ENCODE measurements at regions not wholly inside any gene's neighbourhood (a gene's known extent, or its start where the extent isn't known, plus 50 kb on each side); places are given as distances from the start of the nearest gene placed in this dataset.

DNA sequence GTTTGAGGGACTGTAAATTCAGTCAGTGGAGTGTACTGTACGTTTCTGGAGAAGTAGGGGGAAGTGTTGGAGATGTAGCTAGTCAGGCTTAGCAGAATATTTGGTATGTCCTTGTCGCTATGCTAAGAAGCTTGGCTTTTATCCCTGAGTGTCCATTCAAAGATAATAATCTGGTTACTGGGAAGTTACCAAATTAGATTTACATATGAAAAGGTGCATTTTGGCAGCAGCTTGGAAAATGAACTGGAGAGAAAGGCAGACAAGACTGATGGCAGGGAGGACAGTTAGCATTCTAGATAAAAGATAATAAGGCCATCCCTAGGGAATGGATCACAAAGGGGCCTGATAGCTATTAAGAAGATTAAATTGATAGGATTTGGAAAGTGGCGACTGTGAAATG lies 58.7 kb downstream of the P2RY1 start (continued):
- TF ChIP-seq, protein P1, sequence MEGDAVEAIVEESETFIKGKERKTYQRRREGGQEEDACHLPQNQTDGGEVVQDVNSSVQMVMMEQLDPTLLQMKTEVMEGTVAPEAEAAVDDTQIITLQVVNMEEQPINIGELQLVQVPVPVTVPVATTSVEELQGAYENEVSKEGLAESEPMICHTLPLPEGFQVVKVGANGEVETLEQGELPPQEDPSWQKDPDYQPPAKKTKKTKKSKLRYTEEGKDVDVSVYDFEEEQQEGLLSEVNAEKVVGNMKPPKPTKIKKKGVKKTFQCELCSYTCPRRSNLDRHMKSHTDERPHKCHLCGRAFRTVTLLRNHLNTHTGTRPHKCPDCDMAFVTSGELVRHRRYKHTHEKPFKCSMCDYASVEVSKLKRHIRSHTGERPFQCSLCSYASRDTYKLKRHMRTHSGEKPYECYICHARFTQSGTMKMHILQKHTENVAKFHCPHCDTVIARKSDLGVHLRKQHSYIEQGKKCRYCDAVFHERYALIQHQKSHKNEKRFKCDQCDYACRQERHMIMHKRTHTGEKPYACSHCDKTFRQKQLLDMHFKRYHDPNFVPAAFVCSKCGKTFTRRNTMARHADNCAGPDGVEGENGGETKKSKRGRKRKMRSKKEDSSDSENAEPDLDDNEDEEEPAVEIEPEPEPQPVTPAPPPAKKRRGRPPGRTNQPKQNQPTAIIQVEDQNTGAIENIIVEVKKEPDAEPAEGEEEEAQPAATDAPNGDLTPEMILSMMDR (conservative IDR thresholded peaks at IDR 0.05; ENCODE audit: low read depth in 2 of 2): no peak
- TF ChIP-seq EZH2phosphoT487 (IDR thresholded peaks at IDR 0.05; ENCODE audit: unreplicated experiment) (no peak), ZNF331 (CRISPR knock-in tag; IDR thresholded peaks at IDR 0.05; ENCODE audit: low read depth) (no peak), STAT1 (IDR thresholded peaks at IDR 0.05; ENCODE audit: unreplicated experiment) (no peak)
- TF ChIP-seq, protein P2, sequence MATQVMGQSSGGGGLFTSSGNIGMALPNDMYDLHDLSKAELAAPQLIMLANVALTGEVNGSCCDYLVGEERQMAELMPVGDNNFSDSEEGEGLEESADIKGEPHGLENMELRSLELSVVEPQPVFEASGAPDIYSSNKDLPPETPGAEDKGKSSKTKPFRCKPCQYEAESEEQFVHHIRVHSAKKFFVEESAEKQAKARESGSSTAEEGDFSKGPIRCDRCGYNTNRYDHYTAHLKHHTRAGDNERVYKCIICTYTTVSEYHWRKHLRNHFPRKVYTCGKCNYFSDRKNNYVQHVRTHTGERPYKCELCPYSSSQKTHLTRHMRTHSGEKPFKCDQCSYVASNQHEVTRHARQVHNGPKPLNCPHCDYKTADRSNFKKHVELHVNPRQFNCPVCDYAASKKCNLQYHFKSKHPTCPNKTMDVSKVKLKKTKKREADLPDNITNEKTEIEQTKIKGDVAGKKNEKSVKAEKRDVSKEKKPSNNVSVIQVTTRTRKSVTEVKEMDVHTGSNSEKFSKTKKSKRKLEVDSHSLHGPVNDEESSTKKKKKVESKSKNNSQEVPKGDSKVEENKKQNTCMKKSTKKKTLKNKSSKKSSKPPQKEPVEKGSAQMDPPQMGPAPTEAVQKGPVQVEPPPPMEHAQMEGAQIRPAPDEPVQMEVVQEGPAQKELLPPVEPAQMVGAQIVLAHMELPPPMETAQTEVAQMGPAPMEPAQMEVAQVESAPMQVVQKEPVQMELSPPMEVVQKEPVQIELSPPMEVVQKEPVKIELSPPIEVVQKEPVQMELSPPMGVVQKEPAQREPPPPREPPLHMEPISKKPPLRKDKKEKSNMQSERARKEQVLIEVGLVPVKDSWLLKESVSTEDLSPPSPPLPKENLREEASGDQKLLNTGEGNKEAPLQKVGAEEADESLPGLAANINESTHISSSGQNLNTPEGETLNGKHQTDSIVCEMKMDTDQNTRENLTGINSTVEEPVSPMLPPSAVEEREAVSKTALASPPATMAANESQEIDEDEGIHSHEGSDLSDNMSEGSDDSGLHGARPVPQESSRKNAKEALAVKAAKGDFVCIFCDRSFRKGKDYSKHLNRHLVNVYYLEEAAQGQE (IDR thresholded peaks at IDR 0.05; ENCODE audit: unreplicated experiment): no peak

DNA sequence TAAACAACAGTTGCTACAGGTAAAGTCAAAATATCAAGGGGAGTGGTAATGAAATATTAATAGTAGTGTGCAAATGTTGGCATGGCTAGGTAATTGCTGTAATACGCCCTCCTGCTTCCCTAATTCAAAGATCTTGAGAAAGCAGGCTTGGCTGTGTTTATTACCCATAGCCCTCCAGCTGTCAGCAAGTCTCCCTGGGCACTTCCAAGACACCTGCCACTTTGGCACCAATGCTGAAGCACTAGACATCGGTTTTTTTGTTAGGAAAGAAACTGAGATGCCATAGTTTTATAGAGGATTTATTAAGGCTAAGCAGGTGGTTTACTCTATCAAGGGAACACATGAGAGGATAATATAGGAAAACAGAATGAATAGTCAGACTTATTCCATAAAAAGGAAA lies 64.4 kb downstream of the P2RY1 start:
- no peak overlapping the region for H3K4me3 Mint-ChIP-seq
- no peak overlapping the region for H3K4me2 ChIP-seq
- H3F3A ChIP-seq (replicated peaks; ENCODE audit: low read depth): no peaks in the 10 kb centered on the region
- H4K20me1 ChIP-seq (replicated peaks; ENCODE audit: insufficient read depth): no peaks in the 10 kb centered on the region
- no peaks in the 10 kb centered on the region for H3K4me1 Mint-ChIP-seq
- H3K9me3 Mint-ChIP-seq: no peaks in the 10 kb centered on the region; the same call in 2 of the 3 replicates
- ATAC-seq (no peak), DNase-seq (ENCODE audit: low spot score) (no peak)
- no peak overlapping the region for H3K4me3 ChIP-seq
- H3K36me3 Mint-ChIP-seq (ENCODE audit: low read depth): no peaks in the 10 kb centered on the region
- H3K27ac Mint-ChIP-seq: no peak overlapping the region
- H3K79me2 ChIP-seq (replicated peaks; ENCODE audit: insufficient read depth): no peaks in the 10 kb centered on the region
- H3K27ac ChIP-seq (ENCODE audit: low read depth): no peak overlapping the region
- H3K9me2 ChIP-seq (ENCODE audit: insufficient read depth): no peaks in the 10 kb centered on the region
- TF ChIP-seq EZH2phosphoT487 (IDR thresholded peaks at IDR 0.05; ENCODE audit: unreplicated experiment) (no peak), ZNF114 (CRISPR knock-in tag; IDR thresholded peaks at IDR 0.05) (no peak), NANOG (IDR thresholded peaks at IDR 0.05; ENCODE audit: borderline replicate concordance) (no peak)
- H3K27me3 ChIP-seq (ENCODE audit: insufficient read depth): no peaks in the 10 kb centered on the region
- no peaks in the 10 kb centered on the region for H3K36me3 ChIP-seq (ENCODE audit: insufficient read depth)
- no peaks in the 10 kb centered on the region for H3K4me1 ChIP-seq (ENCODE audit: insufficient read depth)
- no peaks in the 10 kb centered on the region for H3K27me3 Mint-ChIP-seq (ENCODE audit: insufficient read depth, low read depth, poor library complexity)
- H2AFZ ChIP-seq: no peak overlapping the region; the same call in 1 of the 2 replicates

DNA sequence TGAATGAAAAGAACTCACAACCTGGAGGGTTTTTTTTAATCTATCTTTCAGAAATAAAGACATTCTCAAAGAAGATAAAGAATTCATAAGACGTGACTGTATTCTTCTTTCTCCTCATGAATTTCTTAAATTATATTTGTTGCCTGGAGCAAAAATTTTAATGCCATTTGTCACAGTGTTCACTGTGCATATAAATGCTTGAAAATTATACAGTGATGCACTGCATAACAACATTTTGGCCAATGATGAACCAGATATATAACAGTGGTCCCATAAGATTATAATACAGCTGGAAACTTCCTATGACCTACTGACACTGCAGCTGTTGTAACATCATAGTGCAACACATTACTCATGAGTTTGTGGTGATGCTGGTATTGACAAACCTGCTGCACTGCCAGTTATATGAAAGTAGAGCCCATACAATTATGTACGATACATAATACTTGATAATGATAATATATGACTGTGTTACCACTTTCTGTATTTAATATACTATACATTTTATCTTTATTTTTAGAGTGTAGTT lies 67.3 kb downstream of the P2RY1 start:
- Histone ChIP-seq H3K36me3 (ENCODE audit: insufficient read depth) (no peaks in the 10 kb centered on the region), H4K20me1 (replicated peaks; ENCODE audit: insufficient read depth) (no peaks in the 10 kb centered on the region), H3K79me2 (replicated peaks; ENCODE audit: insufficient read depth) (no peaks in the 10 kb centered on the region), H3K4me3 (no peak overlapping the region), H2AFZ (no peak overlapping the region), H3K4me1 (ENCODE audit: insufficient read depth) (no peaks in the 10 kb centered on the region), H3K4me2 (no peak overlapping the region), H3K9me2 (ENCODE audit: insufficient read depth) (no peaks in the 10 kb centered on the region), H3F3A (replicated peaks; ENCODE audit: low read depth) (no peaks in the 10 kb centered on the region), H3K27ac (ENCODE audit: low read depth) (no peak overlapping the region), H3K27me3 (ENCODE audit: insufficient read depth) (no peaks in the 10 kb centered on the region)
- no peaks in the 10 kb centered on the region for H3K36me3 Mint-ChIP-seq (ENCODE audit: low read depth)
- no peak overlapping the region for H3K27ac Mint-ChIP-seq
- no peak for ATAC-seq
- H3K4me3 Mint-ChIP-seq: no peak overlapping the region
- DNase-seq (ENCODE audit: low spot score): no peak
- no peaks in the 10 kb centered on the region for H3K27me3 Mint-ChIP-seq (ENCODE audit: insufficient read depth, low read depth, poor library complexity)
- H3K4me1 Mint-ChIP-seq: no peaks in the 10 kb centered on the region
- no peaks in the 10 kb centered on the region; the same call in 2 of the 3 replicates for H3K9me3 Mint-ChIP-seq
- TF ChIP-seq EZH2phosphoT487 (IDR thresholded peaks at IDR 0.05; ENCODE audit: unreplicated experiment) (no peak), ZNF462 (CRISPR knock-in tag; IDR thresholded peaks at IDR 0.05) (no peak), CREB1 (CRISPR knock-in tag; IDR thresholded peaks at IDR 0.05; ENCODE audit: low read depth) (no peak)

All from GM23338 (cell line).